CD14-positive monocyte (primary cell): ENCODE measurements at regions not wholly inside any gene's neighbourhood (a gene's known extent, or its start where the extent isn't known, plus 50 kb on each side); places are given as distances from the start of the nearest gene placed in this dataset.

Experiments used
- DNase-seq, 3 donors: peaks; one replicate each; pipeline ENCODE4 v3.0.0-alpha.2; 2011 to 2022
- H2AFZ ChIP-seq: 2 replicates; pipeline ENCODE4 v1.6.0; 2012; ENCODE audit warnings: mild to moderate bottlenecking, low read depth, low read length, inconsistent platforms; ENCODE audit not compliant: insufficient read depth, poor library complexity, severe bottlenecking
- H3K27ac ChIP-seq, 2 donors: 1 replicate in 1 of 2; 2 replicates in 1 of 2; pipeline ENCODE4 v1.5.1; 2012 to 2013; ENCODE audit warnings: low read length in 2 of 2, control low read depth in 1 of 2, inconsistent platforms in 1 of 2, low read depth in 1 of 2, mild to moderate bottlenecking in 1 of 2
- H3K27me3 ChIP-seq, 2 donors: one replicate each; pipeline versions ENCODE4 v1.6.0 to v1.6.1; 2011 to 2013; ENCODE audit warnings: low read length in 2 of 2; ENCODE audit not compliant: control insufficient read depth in 2 of 2, insufficient read depth in 2 of 2
- H3K36me3 ChIP-seq, 2 donors: replicated peaks in 1 of 2; 1 replicate in 1 of 2; 2 replicates in 1 of 2; pipeline versions ENCODE4 v1.5.1 to v1.6.1; 2012 to 2013; ENCODE audit warnings: low read length in 2 of 2, control low read depth in 1 of 2, inconsistent platforms in 1 of 2, mild to moderate bottlenecking in 1 of 2; ENCODE audit not compliant: insufficient read depth in 2 of 2, control insufficient read depth in 1 of 2
- H3K4me1 ChIP-seq, 2 donors: 1 replicate in 1 of 2; 2 replicates in 1 of 2; pipeline versions ENCODE4 v1.5.1 to v1.6.1; 2012 to 2013; ENCODE audit warnings: low read length in 2 of 2, control low read depth in 1 of 2, inconsistent platforms in 1 of 2, mild to moderate bottlenecking in 1 of 2, moderate library complexity in 1 of 2; ENCODE audit not compliant: insufficient read depth in 2 of 2, control insufficient read depth in 1 of 2
- H3K4me2 ChIP-seq: replicated peaks from 2 replicates; pipeline ENCODE3; 2012; ENCODE audit warnings: low read length, moderate library complexity, mild to moderate bottlenecking; ENCODE audit not compliant: poor library complexity, severe bottlenecking; ENCODE audit errors: extremely low read depth
- H3K4me3 ChIP-seq, 3 experiments: fragments of 200-600 bp in 1 of 3; sonication (generic) in 1 of 3; replicated peaks in 1 of 3; 1 replicate in 2 of 3; 2 replicates in 1 of 3; pipeline ENCODE4 v1.5.1; 2011 to 2013; ENCODE audit warnings: low read length in 3 of 3, mild to moderate bottlenecking in 3 of 3, control low read depth in 2 of 3, low read depth in 2 of 3, inconsistent platforms in 1 of 3, moderate library complexity in 1 of 3
- H3K79me2 ChIP-seq: 2 replicates; pipeline ENCODE4 v1.6.0; 2012; ENCODE audit warnings: mild to moderate bottlenecking, control low read depth, inconsistent platforms, low read length, moderate library complexity; ENCODE audit not compliant: insufficient read depth
- H3K9ac ChIP-seq: 2 replicates; pipeline ENCODE4 v1.6.0; 2017; ENCODE audit warnings: low read length, mild to moderate bottlenecking; ENCODE audit not compliant: insufficient read depth, poor library complexity, severe bottlenecking
- H3K9me3 ChIP-seq, 2 donors: replicated peaks in 1 of 2; 1 replicate in 1 of 2; 2 replicates in 1 of 2; pipeline versions ENCODE4 v1.5.1 to v1.6.1; 2012 to 2013; ENCODE audit warnings: low read length in 2 of 2, control low read depth in 1 of 2; ENCODE audit not compliant: control insufficient read depth in 1 of 2, insufficient read depth in 1 of 2
- H4K20me1 ChIP-seq: 2 replicates; pipeline ENCODE4 v1.6.0; 2012; ENCODE audit warnings: mild to moderate bottlenecking, low read length, control low read depth, moderate library complexity; ENCODE audit not compliant: insufficient read depth
- H3K27ac Mint-ChIP-seq, 7 donors: one replicate each; pipeline ENCODE4 v1.8.0; 2020; ENCODE audit warnings: mild to moderate bottlenecking in 7 of 7, mixed read lengths in 7 of 7, moderate library complexity in 6 of 7, inconsistent platforms in 2 of 7
- H3K27me3 Mint-ChIP-seq, 3 donors: one replicate each; pipeline ENCODE4 v1.8.0; 2021 to 2022; ENCODE audit warnings: low read depth in 3 of 3, mild to moderate bottlenecking in 3 of 3, mixed read lengths in 3 of 3, moderate library complexity in 3 of 3, inconsistent platforms in 1 of 3
- H3K36me3 Mint-ChIP-seq, 2 donors: one replicate each; pipeline ENCODE4 v1.8.0; 2020; ENCODE audit warnings: mixed read lengths in 2 of 2, inconsistent platforms in 1 of 2, mild to moderate bottlenecking in 1 of 2
- H3K4me1 Mint-ChIP-seq: one replicate; pipeline ENCODE4 v1.8.0; 2020; ENCODE audit warnings: mild to moderate bottlenecking, mixed read lengths
- H3K4me3 Mint-ChIP-seq, 2 donors: one replicate each; pipeline ENCODE4 v1.8.0; 2020; ENCODE audit warnings: mild to moderate bottlenecking in 2 of 2, mixed read lengths in 2 of 2, moderate library complexity in 1 of 2
- H3K9me3 Mint-ChIP-seq, 7 donors: one replicate each; pipeline ENCODE4 v1.8.0; 2020 to 2022; ENCODE audit warnings: mixed read lengths in 7 of 7, mild to moderate bottlenecking in 6 of 7, moderate library complexity in 6 of 7, inconsistent platforms in 2 of 7
- CTCF ChIP-seq: fragments of 200-600 bp; IDR thresholded peaks from one replicate; pipeline ENCODE4 v1.8.0; 2022; ENCODE audit warnings: antibody characterized with exemption, mild to moderate bottlenecking
- WGBS: methylation state at CpG from one replicate; pipeline ENCODE4 v1.1.5; 2013; ENCODE audit warnings: missing lambda C conversion rate; ENCODE audit not compliant: insufficient coverage; 5-methylcytosine and 5-hydroxymethylcytosine counted together
- intact Hi-C, 2 donors: fragments of 100-400 bp; cut with micrococcal nuclease; formaldehyde crosslinking; loops; one replicate each; pipeline versions ENCODE4 v1.15.0 to v1.15.1; 2023

- H3K27me3 Mint-ChIP-seq, result no peaks in the 10 kb centered on the region
- WGBS, result no CpG with 5 or more reads among the region's 3 CpGs
These were observed 1009.2 kb downstream of the SORCS3 start for GRCh38 chr10:105650306-105650705.

GRCh38 chr10:105647354-105647753 is 1006.3 kb downstream of the SORCS3 start:
- WGBS, result no CpG with 5 or more reads among the region's 1 CpG
- H3K4me3 ChIP-seq, result no peak overlapping the region
- no peaks in the 10 kb centered on the region for H3K4me1 ChIP-seq
- no peak overlapping the region for H3K9ac ChIP-seq
- H3K27me3 ChIP-seq, result no peaks in the 10 kb centered on the region
- no peak for TF ChIP-seq CTCF
- H3K27ac Mint-ChIP-seq, result no peak overlapping the region
- H2AFZ ChIP-seq, result no peak overlapping the region
- H3K79me2 ChIP-seq, result no peaks in the 10 kb centered on the region
- no peak overlapping the region for H3K4me3 Mint-ChIP-seq
- H3K36me3 Mint-ChIP-seq, result no peaks in the 10 kb centered on the region
- H3K9me3 ChIP-seq, result no peaks in the 10 kb centered on the region
- peaks cover 0 to 9% (median 1%) of the 10 kb centered on the region in 7 donors for H3K9me3 Mint-ChIP-seq
- H4K20me1 ChIP-seq, result no peaks in the 10 kb centered on the region
- H3K4me1 Mint-ChIP-seq, result no peaks in the 10 kb centered on the region
- no peak for DNase-seq
- intact Hi-C loops, result no loop called here
- no peaks in the 10 kb centered on the region for H3K27me3 Mint-ChIP-seq
- no peak overlapping the region for H3K27ac ChIP-seq
- no peak overlapping the region for H3K4me2 ChIP-seq
- no peaks in the 10 kb centered on the region for H3K36me3 ChIP-seq

More at GRCh38 chr10:105650306-105650705, 1009.2 kb downstream of the SORCS3 start:
- Histone ChIP-seq H3K4me1 (no peaks in the 10 kb centered on the region), H3K9me3 (no peaks in the 10 kb centered on the region), H3K79me2 (no peaks in the 10 kb centered on the region), H3K9ac (no peak overlapping the region), H2AFZ (no peak overlapping the region), H3K27ac (no peak overlapping the region), H3K36me3 (no peaks in the 10 kb centered on the region), H3K27me3 (no peaks in the 10 kb centered on the region), H4K20me1 (no peaks in the 10 kb centered on the region), H3K4me3 (no peak overlapping the region), H3K4me2 (no peak overlapping the region)
- Mint-ChIP-seq H3K36me3 (no peaks in the 10 kb centered on the region), H3K9me3 (peaks cover 0 to 5% (median 2%) of the 10 kb centered on the region in 7 donors), H3K4me1 (no peaks in the 10 kb centered on the region), H3K4me3 (no peak overlapping the region), H3K27ac (no peak overlapping the region)
- no peak for DNase-seq
- no peak for TF ChIP-seq CTCF
- intact Hi-C loops, result no loop called here
